NOMO-1 treated with DMSO at 0.1 percent for 48 hours (cell line): ENCODE measurements at regions not wholly inside any gene's neighbourhood (a gene's known extent, or its start where the extent isn't known, plus 50 kb on each side); places are given as distances from the start of the nearest gene placed in this dataset.

ENCODE experiments used
- DNase-seq: peaks from one replicate; lab custom pipeline; 2025; ENCODE audit not compliant: unreplicated experiment; lab: John Stamatoyannopoulos, UW

DNA sequence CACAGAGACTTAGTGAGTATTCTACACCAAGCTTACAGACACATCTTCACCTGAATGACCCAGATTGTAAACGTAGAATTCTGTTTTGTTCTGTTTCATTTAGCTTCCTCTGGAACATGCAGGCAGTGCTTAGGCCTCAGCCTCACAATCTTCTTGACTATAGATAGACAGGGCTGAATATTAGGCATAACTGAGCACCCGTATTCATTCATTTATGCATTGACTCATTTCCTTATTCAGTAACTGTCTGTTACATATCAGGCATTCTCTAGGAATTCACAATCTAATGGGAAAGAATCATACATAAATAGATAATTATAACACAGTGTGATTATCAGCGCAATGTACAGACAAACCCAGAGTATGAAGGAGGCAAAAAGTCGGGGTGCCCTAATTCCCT is 124.9 kb upstream of the ETAA1 start:
- DNase-seq = no peak

DNA sequence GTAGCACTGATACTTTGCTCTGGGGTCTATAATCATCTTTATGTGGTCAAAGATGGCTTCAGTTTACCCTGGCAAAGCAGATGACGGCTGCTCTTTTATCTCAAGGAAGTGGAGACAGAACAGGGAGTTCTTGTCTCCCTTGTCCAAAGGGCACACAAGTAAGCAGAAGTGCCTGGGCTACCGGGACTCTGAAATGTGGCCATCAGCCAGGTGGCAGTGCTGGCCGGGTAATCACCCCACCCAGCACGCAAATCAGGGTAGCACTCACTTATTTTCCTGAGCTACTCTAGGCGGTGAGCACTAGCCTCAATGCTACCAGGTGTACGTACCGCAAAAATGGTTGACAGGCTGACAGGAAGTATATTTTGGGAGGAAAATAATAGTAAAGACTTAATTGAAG is 119.7 kb upstream of the ETAA1 start:
- no peak for DNase-seq

DNA sequence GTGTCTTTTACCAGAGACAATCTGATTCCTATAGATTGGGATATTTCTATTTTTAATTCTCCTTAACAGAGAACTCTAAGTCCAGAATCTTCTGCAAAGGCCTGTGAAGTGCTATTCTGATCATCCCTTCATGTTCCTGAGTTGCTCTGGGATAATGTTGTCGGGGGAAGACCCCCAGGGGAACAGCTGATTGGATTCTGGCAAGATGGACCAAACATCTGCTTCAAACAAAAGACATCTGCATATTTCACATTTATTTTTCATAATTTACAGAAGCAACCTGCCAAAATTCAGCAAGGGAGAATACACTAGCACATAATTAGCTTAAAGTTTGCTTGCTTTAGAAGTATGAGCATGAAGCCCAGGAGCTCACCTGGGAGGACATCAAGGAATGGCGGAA is 116.0 kb upstream of the ETAA1 start:
- no peak for DNase-seq

DNA sequence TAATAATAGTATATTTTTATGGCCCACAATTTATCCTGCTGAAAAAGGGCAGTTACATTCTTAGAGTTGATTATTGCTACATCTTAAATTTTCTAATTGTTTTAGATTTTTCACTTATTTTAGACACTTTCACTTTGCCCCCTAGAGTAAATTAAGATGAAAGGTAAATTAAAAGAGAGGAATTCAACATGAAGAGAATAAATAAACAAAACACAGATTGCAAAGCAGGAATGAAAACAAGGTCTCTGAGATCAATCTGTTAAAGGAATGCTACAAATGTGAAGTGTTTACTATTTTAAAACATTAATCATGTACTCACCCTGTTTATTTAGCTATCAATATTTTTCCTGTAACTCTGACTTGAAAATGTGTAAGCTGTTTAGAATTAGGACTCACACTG is 113.5 kb upstream of the ETAA1 start:
- no peak for DNase-seq

DNA sequence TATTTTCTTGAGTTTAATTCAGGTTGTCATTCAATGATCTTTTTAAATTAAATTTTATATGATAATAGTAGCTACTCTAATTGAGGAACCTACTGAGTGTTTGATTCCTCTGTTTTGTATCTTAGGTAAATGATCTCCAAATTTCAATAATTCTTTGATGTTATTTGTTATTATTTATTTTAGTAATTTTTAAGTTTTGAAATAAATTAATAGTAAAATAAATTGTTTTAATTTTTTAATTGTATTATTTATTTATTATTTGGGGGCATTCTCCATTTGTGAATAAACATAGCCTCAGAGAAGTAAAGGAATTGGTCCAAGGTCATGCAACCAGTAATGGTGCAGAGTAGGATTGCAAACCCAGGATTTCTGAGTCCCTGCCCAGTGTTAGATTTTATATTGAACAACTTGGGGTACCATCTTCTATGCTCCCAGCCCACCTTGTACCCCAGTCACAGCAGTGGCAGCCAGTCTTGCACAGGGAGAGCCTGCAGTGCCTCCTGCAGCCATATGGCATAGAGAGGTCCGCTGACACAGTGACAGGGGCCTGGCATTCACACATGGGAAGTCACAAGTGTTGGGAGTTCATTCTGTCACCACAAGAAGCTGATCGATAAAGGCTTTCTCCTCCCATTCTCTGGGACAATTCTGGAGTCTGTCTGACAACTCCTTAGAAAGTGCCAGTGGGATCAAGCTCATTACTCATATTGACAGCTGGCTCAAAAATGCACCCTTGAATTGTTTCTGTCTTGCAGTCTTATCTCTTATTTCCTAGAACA is 110.0 kb upstream of the ETAA1 start:
- DNase-seq = no peak

DNA sequence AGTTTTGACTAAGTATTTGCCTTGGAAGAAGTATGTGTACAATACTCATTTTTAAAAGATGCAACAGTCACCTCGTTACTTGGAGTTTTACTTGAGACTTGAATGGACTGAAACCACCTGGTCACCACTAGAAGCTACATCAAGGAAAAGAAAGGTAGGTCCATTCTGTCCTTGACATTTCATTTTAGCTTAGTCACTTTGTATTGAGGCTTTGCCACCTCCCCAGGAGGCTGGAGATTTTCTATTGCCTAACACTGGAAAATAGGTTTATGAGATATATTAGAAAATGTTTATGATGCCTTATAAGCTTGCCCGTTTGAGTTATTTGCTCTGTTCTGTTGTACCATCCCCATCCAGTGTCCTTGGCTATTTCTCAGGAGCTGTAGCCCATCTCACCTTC is 107.9 kb upstream of the ETAA1 start:
- no peak for DNase-seq

DNA sequence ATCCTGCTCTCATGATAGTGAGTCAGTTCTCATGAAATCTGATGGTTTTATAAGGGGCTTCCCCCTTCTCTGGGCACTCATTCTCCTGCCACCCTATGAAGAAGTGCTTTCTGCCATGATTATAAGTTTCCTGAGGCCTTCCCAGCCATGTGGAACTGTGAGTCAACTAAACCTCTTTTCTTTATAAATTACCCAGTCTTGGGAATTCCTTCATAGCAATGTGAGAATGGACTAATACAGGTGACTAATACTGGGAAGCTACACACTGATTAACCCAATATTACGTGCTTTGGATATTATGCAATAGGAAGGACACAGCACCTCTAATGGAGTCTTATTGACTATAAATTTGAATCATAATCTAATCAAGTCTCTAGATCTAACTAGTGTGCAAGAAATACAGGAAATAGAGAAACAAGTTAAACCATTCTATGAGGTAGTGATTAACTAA is 107.2 kb upstream of the ETAA1 start:
- DNase-seq = no peak

DNA sequence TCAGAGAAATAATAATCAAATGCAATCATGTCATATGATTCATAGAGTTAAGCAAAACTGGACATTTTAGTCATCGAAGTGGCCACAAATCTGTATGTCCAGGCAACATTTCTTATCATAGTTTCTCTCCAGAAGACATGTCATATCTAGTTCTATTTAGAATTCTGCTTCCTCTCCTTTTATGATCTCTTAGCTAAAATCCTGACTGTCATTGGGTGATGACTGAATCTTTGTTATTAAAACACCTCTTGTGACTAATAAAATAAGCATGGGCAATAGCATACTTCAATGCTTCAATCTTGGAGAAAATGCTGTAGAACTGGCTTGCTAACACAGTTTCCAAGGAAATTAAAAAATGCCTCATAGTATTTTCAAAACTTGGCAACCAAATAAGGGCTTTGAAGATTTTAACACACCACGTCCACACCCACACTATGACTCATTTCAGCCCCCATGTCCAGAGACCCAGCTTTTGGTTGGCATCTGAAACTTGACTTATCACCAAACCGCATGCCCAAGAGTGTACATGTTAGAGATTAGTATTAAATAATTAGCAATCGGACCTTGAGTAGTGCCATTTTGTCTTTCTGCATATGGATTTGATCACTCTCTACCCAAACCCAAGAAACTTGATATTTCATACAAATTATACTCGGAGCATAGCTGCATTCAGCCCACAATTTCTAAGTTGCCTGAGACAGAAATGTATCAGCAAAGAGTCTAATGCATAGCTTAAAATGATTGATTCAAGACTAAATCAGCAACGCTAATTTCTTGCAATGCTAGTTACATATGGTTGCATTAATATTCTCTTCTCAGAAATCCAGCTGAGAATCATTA is 106.5 kb upstream of the ETAA1 start:
- no peak for DNase-seq

DNA sequence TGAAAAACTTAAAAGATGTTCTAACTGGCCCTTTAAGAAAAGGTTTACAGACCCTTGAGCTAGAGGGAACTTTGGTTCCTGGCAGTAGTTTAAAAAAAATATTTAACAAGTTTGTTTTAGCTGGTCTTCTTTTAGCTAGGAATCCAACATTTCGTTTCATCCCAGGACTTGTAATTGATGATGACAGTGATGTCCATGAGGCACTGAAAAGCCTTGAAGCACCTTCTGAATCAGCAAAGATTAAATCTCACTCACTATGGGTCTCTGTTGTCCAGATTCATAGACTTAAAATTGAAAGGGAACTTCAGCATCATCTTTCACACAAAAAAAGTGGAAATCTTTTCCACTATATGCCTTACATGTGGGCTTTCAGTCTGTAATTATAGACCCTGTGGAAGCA is 102.9 kb upstream of the ETAA1 start:
- no peak for DNase-seq

DNA sequence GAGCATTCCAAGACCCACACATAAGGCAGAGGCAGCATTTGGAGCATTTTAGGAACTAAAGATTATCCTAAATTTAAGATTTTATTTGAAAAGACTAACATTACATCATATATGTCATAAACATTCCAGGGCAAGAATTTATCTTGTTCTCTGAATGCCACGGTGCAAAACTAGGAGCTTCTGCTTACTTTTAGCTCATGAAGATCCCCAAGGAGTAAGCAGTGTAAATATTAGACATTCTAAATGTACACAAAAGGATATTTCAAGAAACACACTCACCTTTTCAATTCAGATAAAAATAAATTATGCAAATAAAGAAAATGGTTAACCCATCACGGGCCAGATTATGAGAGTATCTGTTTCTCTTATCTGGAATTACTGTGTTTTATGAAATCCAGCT is 101.7 kb upstream of the ETAA1 start:
- DNase-seq = no peak

DNA sequence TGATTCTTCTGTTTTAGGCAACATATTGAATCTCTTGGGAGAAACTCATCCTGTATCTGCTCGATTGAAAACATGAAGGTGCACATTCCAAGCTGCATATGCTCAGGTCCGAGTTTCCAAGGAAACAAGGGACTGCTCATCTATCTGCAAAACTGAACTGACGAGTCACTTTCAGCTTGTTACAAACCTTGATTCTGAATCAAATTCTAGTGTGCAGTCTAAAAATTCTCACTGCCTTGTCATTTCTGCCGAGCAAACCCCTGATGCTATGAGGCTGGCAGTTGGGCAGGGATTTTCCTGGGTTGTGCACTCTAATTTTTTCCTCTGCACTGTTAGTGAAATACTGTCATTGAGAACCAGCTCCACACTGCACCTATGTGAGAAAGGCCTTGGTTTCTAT is 101.3 kb upstream of the ETAA1 start:
- DNase-seq = no peak

DNA sequence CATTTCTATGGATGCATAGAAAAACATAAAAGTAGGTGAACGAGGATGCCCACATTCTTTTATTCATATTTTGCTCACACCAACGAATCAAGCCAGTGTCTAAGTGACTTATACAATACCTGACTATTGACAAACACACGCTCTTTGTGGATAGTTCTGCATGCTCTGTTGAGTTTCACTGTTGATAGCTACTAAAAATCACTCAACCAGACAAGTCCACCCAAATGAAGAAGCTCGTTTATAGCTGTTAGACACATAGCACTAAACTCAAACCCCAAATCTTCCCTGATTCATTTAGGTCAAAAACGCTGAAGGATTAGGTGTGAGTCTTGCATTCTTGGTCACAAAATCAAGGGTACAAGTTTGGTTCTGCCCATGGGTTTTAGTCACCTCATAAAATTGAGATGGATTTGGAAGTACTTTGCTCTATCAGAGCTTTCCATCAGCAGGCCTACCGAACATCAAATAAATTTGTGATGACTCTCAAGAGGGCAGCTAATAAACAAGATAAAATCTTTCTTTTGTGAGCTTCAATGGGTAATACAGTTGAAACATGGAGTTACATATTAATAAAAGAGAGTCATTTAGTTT is 92.7 kb upstream of the ETAA1 start:
- no peak for DNase-seq

DNA sequence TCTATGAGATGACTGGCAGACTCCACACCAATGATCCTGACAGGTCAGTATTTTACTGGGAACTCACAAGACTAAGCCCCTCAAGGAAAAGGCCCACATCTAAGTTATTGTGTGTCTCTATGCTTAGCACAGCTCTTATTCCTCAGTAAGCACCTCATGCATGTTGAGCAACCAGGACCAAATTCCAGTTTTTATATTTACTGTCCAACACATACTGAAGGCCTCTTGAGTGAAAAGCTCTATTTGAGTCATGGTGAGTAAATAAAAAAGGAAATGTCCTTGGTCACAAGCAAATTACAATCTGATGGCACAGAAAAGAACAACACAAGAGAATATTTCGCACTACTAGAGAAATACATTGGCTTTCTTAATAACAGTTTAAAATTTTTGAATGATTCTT is 87.9 kb upstream of the ETAA1 start:
- no peak for DNase-seq

DNA sequence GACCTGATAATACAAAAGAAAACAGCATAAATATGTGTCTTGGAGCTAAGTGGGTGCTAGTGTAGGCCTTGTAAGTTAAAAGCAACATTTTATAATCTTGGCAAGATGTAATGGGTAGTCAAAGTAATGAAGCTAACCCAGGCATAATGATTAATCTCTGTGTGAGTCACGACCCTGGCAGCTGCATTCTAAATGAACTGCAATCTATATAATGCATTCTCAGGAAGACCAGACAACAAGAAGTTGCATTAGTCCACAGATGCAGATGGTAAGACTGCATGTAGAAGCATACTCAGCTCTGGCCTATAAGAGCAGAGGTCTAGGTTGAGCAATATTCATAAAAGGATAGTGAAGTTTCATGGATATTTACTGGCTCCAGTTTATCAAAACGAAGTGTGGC is 85.6 kb upstream of the ETAA1 start:
- DNase-seq = no peak

DNA sequence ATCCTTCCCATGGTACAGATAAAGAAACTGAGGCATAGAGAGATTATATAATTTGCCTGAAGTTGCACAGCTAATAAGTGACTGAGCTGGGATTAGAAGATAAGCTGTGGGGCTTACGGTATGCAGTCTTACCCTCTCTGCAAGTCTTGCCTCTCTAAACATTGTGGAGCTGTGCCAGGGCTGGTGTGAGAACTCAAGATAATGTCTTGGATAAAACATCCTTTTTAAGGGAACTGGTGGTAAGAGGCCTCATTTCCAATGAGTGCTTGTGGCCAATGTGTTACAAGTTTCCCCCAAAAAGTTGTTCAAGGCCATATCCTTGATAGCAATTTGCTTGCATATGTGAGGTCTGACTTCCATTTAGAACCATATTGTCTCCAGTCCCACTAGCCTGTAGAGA is 84.3 kb upstream of the ETAA1 start:
- no peak for DNase-seq

DNA sequence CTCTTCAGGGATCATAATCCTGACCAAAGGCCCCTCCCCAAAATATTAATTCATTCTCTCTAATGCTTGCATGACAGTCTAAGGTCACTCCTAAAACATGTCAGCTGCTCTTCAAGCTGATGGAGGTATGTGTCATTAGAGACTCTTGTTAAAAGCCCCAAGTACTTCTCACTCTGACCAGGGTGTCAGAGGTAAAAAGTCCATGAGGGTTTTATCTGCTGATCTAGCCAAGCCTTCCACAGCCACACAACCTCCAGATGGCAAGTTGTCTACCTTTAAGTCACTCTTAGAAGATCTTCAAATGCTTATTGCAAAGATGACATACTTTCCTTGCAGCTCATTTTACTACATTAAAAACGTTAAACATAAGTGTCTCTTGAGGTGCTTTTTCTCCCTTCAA is 83.6 kb upstream of the ETAA1 start:
- no peak for DNase-seq

DNA sequence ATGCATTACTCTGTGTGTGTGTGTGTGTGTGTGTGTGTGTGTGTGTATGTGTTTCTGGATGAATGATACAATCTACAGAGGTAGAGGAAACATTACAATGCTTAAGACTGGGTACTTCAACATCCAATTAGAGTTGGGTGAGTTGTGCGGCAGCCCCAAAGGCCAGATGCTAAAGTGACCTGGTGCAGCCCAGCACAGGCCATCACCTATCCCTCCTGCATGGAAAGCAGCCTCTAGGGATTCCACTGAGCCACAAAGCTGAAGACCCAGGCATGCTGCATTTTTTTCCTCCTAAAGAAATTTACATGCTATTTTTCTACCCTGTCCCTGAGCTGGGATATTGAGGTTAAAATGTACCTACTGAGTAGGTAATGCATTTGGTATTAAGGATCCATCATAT is 79.1 kb upstream of the ETAA1 start:
- no peak for DNase-seq

DNA sequence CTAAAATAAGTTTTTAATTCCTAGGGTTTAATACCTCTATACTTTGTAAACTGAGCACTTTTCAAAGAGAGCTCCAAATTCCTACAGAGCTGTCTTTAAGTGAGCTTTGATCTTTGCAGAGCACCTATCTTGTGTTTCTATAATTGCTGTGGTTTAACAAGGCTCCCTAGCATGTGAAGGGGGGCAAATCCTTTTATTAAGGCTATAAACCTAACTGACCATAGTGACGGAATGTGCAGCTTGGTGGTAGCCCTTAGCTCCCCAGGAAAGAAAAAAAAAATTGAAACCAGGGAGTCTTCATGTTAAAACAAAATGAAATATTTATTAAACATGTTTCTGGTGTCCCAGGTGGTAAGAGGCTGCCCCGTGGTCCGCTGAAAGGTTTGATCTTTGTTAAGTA is 78.6 kb upstream of the ETAA1 start:
- DNase-seq = no peak

DNA sequence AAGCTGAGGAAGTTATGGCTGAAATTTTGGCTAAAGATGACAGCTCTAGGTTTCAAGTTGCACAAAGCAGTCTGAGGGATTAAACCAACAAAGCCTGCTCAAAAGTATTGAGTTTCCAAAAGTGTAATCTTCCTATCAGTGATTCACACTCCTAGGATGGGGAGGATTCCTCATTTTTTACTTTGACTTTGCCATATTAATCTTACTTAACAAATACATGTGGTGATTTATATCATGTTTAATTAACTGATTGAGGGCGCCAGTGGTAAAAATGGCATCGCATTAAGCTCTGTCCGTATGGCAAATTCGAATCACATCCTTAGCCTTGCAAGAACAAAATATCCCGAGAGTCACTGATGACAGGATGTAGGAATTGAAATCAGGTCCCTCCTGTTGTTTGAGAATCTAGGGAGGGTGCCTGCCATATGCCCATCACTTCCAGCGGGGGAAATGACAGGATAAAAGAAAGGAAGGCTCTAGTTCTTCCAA is 78.1 kb upstream of the ETAA1 start:
- DNase-seq = no peak

DNA sequence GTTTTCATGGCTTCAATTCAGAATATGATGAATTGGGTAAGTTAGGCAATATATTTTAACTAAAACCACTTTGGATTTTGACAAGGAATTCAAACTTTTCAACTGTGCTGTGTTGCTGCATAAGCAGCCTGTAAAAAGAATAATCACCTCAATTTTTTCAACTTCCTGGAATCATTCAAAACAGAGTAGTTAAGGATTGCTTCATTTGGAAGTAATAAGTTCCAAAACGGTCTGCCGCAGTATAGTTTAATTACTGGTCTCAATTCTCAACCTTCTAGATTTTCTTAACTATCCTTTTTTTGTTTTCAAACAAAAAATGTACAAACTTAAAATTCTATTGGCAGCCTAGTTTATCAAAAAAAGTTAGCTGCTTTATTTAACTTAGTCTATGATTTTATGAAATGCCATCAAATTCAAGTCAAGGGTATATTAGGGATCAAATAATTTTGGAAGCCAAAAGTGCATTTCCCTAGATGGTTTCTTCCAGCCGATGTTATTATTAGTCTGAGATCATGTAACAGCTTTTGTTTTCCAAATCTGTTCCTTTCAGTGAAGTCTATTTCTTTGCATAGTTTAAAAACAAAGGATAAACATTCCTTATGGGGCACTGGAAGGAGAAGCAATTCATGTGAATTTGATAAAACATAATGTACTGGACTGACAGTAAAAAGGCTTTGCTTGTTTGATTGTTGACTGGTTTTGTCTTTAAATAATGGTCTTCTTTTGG is 76.1 kb upstream of the ETAA1 start:
- DNase-seq = no peak

DNA sequence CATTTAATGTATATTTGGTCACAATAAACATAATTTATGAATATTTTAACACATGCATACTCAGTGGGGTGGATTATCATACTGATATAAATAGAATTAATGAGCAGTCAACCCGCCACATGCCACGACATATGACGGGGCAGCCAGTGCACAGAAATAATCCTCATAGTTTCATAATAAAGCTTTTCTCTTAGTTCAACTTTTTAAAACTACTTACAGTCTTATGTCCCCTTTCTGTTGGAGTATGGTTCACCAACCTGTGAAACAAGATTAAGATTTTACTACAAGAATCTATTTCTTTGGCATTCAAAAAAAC is 75.6 kb upstream of the ETAA1 start:
- no peak for DNase-seq
